Activated naive CD4-positive, alpha-beta T cell treated with anti-CD3 and anti-CD28 coated beads, Interleukin-2, amount 10 ng/mL, durations not matched to agents 7 days and 5 days (primary cell): ENCODE measurements at regions not wholly inside any gene's neighbourhood (a gene's known extent, or its start where the extent isn't known, plus 50 kb on each side); places are given as distances from the start of the nearest gene placed in this dataset.
"Not testable (repeated sequence)": the region's sequence is repeated elsewhere in the genome, so short reads cannot be mapped to it uniquely, and the experiment has no call there.

Source experiments
- CTCF ChIA-PET: fragments of 350-600 bp; sonication (Branson Sonifier 250); formaldehyde crosslinking; loops from one replicate; lab custom pipeline; 2021; ENCODE audit warnings: antibody characterized with exemption; lab: Charles Lee
- DNase-seq: peaks from one replicate; pipeline ENCODE4 v3.0.0-alpha.2; 2020
- H3K27ac Mint-ChIP-seq: one replicate; pipeline ENCODE4 v1.8.0; 2021; ENCODE audit warnings: mild to moderate bottlenecking, moderate library complexity, mixed read lengths
- H3K27me3 Mint-ChIP-seq: one replicate; pipeline ENCODE4 v1.8.0; 2021; ENCODE audit warnings: mild to moderate bottlenecking, mixed read lengths
- H3K36me3 Mint-ChIP-seq: one replicate; pipeline ENCODE4 v1.8.0; 2021; ENCODE audit warnings: mixed read lengths
- H3K4me1 Mint-ChIP-seq: one replicate; pipeline ENCODE4 v1.8.0; 2021; ENCODE audit warnings: mixed read lengths
- H3K4me3 Mint-ChIP-seq: one replicate; pipeline ENCODE4 v1.8.0; 2021; ENCODE audit warnings: mild to moderate bottlenecking, moderate library complexity, mixed read lengths
- H3K9me3 Mint-ChIP-seq: one replicate; pipeline ENCODE4 v1.8.0; 2021; ENCODE audit warnings: mixed read lengths

GRCh38 chr9:16293610-16294009, 576.9 kb downstream of the BNC2 start:
- Mint-ChIP-seq H3K27ac (no peak overlapping the region), H3K4me1 (no peaks in the 10 kb centered on the region), H3K4me3 (no peak overlapping the region), H3K9me3 (peaks cover 5% of the 10 kb centered on the region), H3K27me3 (no peaks in the 10 kb centered on the region), H3K36me3 (no peaks in the 10 kb centered on the region)
- CTCF ChIA-PET = no interaction called here
- no peak for DNase-seq

- no peak overlapping the region for H3K4me3 Mint-ChIP-seq
- H3K4me1 Mint-ChIP-seq = no peaks in the 10 kb centered on the region
- no peak overlapping the region for H3K27ac Mint-ChIP-seq
- CTCF ChIA-PET = no interaction called here
- no peaks in the 10 kb centered on the region for H3K36me3 Mint-ChIP-seq
- H3K27me3 Mint-ChIP-seq = no peaks in the 10 kb centered on the region
- H3K9me3 Mint-ChIP-seq = peaks cover 5% of the 10 kb centered on the region
- no peak for DNase-seq
Measured at GRCh38 chr9:16294133-16294770, 576.2 kb downstream of the BNC2 start.

- H3K9me3 Mint-ChIP-seq, DNase-seq, H3K4me3 Mint-ChIP-seq, H3K27ac Mint-ChIP-seq, H3K4me1 Mint-ChIP-seq, H3K27me3 Mint-ChIP-seq, CTCF ChIA-PET, H3K36me3 Mint-ChIP-seq: not testable (repeated sequence)
Measured at GRCh38 chr9:16294940-16295339, 575.5 kb downstream of the BNC2 start.

GRCh38 chr9:16299368-16299767, 571.1 kb downstream of the BNC2 start:
- CTCF ChIA-PET, H3K36me3 Mint-ChIP-seq, H3K9me3 Mint-ChIP-seq, H3K27me3 Mint-ChIP-seq, H3K4me1 Mint-ChIP-seq, DNase-seq, H3K4me3 Mint-ChIP-seq, H3K27ac Mint-ChIP-seq: not testable (repeated sequence)

DNA sequence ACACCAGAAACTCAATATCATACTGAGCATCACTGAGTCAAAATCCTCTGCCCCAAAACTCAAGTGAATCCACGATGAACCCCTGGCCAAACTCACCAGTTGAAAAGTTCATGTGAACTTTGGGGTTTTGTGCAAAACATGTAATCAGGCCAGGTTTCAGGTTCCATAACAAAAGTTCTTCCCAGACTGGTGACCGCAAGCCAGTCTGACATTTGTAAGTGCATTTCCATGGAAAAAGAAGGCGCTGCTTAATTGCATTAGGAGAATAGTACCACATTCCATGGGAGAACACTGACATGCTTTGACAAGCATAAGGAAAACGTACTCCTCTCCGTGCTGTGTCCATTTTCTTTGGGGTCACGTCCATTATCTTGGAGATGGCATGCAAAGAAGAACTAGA, 567.0 kb downstream of the BNC2 start:
- no peaks in the 10 kb centered on the region for H3K9me3 Mint-ChIP-seq
- no peak overlapping the region for H3K27ac Mint-ChIP-seq
- no peaks in the 10 kb centered on the region for H3K4me1 Mint-ChIP-seq
- no peak for DNase-seq
- no peak overlapping the region for H3K4me3 Mint-ChIP-seq
- H3K36me3 Mint-ChIP-seq = no peaks in the 10 kb centered on the region
- CTCF ChIA-PET = no interaction called here
- no peaks in the 10 kb centered on the region for H3K27me3 Mint-ChIP-seq

DNA sequence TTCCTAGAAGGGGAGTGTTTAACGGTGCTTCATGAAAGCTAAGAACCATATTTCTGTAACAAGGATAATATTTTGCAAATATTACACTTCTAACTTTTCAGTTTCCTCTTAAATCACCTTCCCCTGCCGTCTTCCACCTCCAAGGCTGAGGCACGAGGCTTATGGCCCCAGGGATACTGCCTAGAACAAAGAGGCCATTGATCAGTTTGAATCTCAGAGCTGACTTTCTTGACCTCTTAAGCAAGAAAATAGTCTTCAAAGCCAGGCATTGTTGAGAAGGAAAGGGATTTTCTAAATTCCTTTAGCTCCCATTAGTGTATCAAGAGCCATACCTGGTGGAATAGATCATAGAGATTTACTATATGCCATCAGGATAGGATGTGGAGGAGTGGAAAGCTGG, 566.2 kb downstream of the BNC2 start:
- CTCF ChIA-PET = no interaction called here
- no peaks in the 10 kb centered on the region for H3K27me3 Mint-ChIP-seq
- H3K4me3 Mint-ChIP-seq = no peak overlapping the region
- H3K4me1 Mint-ChIP-seq = no peaks in the 10 kb centered on the region
- no peaks in the 10 kb centered on the region for H3K36me3 Mint-ChIP-seq
- no peak overlapping the region for H3K27ac Mint-ChIP-seq
- DNase-seq = no peak
- H3K9me3 Mint-ChIP-seq = no peaks in the 10 kb centered on the region

DNA sequence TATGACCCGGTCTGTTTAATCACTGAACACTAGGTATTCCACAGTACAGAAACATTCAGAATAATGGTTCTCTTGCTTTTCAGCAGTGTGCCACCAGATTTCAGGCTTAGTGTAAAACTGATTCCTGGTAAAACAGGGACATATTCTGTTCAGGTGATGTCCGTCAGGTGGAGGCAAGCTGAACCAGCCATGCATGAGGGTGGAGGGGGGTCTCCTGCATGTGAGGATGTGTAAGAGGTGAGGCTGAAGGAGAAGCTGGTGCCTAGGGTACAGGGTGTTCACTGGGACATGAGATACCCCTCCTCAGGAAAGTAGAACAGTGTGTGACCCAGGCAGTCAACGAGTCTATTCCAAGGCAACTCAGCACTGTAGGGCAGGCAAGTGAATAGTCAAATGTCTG, 563.9 kb downstream of the BNC2 start:
- H3K9me3 Mint-ChIP-seq = peaks cover 4% of the 10 kb centered on the region
- no peak for DNase-seq
- CTCF ChIA-PET = no interaction called here
- H3K4me3 Mint-ChIP-seq = no peak overlapping the region
- H3K4me1 Mint-ChIP-seq = no peaks in the 10 kb centered on the region
- no peak overlapping the region for H3K27ac Mint-ChIP-seq
- H3K36me3 Mint-ChIP-seq = no peaks in the 10 kb centered on the region
- no peaks in the 10 kb centered on the region for H3K27me3 Mint-ChIP-seq

- peaks cover 4% of the 10 kb centered on the region for H3K9me3 Mint-ChIP-seq
- H3K27me3 Mint-ChIP-seq = no peaks in the 10 kb centered on the region
- no peaks in the 10 kb centered on the region for H3K4me1 Mint-ChIP-seq
- no peak for DNase-seq
- H3K27ac Mint-ChIP-seq = no peak overlapping the region
- CTCF ChIA-PET = no interaction called here
- no peaks in the 10 kb centered on the region for H3K36me3 Mint-ChIP-seq
- H3K4me3 Mint-ChIP-seq = no peak overlapping the region
Measured at GRCh38 chr9:16307626-16308195, 562.8 kb downstream of the BNC2 start.

- Mint-ChIP-seq H3K9me3 (peaks cover 7% of the 10 kb centered on the region), H3K4me1 (no peaks in the 10 kb centered on the region)
- CTCF ChIA-PET = no interaction called here
Measured at GRCh38 chr9:16308645-16309044, 561.8 kb downstream of the BNC2 start.

GRCh38 chr9:16309082-16309468, 561.4 kb downstream of the BNC2 start:
- Mint-ChIP-seq H3K27ac (no peak overlapping the region), H3K9me3 (peaks cover 7% of the 10 kb centered on the region), H3K36me3 (no peaks in the 10 kb centered on the region), H3K4me1 (no peaks in the 10 kb centered on the region), H3K27me3 (no peaks in the 10 kb centered on the region), H3K4me3 (no peak overlapping the region)
- CTCF ChIA-PET = no interaction called here
- no peak for DNase-seq

More at GRCh38 chr9:16308645-16309044, 561.8 kb downstream of the BNC2 start:
- Mint-ChIP-seq H3K36me3 (no peaks in the 10 kb centered on the region), H3K27ac (no peak overlapping the region), H3K27me3 (no peaks in the 10 kb centered on the region), H3K4me3 (no peak overlapping the region)
- no peak for DNase-seq

- no peaks in the 10 kb centered on the region for H3K27me3 Mint-ChIP-seq
- H3K27ac Mint-ChIP-seq = no peak overlapping the region
- peaks cover 7% of the 10 kb centered on the region for H3K9me3 Mint-ChIP-seq
- H3K4me1 Mint-ChIP-seq = no peaks in the 10 kb centered on the region
- no peak overlapping the region for H3K4me3 Mint-ChIP-seq
- CTCF ChIA-PET = no interaction called here
- no peak for DNase-seq
- H3K36me3 Mint-ChIP-seq = no peaks in the 10 kb centered on the region
Measured at GRCh38 chr9:16309469-16310271, 560.8 kb downstream of the BNC2 start.

DNA sequence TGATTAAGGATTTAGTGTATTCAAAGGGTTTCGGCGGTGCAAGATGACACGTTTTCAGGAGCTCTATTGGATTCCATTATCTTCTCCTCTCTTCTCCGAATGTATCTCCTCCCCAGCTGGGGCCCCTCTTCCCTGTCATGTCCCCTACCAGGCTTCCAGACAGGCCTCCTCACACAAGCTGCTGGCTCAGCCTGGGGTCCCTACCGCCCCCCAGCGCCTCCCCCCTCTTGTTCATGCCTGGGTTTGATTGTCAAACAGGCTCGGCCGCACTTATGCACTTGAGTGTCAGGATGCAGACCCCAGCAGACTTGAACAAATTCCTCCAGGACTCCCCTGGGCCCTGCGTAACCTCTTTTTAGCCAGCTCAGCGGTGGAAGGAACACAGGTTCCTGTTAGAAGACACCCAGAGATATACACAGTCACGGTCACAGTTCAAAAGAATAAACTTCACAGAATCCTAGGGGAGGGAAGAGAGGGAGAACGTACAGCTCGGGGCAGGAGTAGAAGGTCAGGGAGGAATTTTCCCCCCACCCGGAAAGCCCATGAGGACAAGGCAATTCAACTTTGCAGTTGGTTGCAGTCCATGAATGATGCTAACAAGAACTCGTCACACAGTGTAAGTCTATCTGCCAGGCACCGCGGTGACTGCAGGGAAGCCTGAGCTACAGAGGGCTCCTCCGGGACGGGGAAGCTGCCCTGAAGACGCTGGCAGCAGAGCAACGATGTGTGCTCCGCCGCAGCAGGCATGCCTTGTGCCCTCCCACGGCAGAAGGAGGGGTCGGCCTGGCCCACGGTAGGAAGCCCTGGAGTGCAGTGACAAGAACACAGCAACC, 560.0 kb downstream of the BNC2 start:
- Mint-ChIP-seq H3K27me3 (no peaks in the 10 kb centered on the region), H3K9me3 (peaks cover 7% of the 10 kb centered on the region), H3K4me3 (no peak overlapping the region), H3K27ac (no peak overlapping the region), H3K36me3 (no peaks in the 10 kb centered on the region), H3K4me1 (no peaks in the 10 kb centered on the region)
- CTCF ChIA-PET = no interaction called here
- DNase-seq = no peak

DNA sequence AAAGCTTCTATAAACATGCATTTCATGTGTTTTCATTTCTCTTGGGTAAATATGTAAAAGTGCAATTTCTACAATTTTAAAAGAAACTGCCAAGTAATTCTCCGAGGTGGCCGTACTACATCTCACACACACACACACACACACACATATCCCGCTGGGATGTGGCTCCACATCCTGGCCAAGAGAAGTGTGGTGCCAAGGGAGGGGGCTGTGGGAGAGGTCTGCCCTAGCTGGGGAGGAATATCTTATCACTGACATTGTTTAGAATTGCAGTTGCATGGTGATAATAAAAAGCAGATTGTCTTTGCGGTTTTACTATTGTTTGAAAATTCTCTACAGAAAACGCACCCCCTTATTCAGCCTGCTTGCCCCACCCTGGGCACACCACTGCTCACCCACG, 558.4 kb downstream of the BNC2 start:
- Mint-ChIP-seq H3K27ac (no peak overlapping the region), H3K9me3 (peaks cover 7% of the 10 kb centered on the region), H3K4me3 (no peak overlapping the region), H3K4me1 (no peaks in the 10 kb centered on the region), H3K36me3 (no peaks in the 10 kb centered on the region), H3K27me3 (no peaks in the 10 kb centered on the region)
- CTCF ChIA-PET = no interaction called here
- DNase-seq = no peak

GRCh38 chr9:16312962-16313546, 557.4 kb downstream of the BNC2 start:
- Mint-ChIP-seq H3K4me3 (no peak overlapping the region), H3K27ac (no peak overlapping the region), H3K4me1 (no peaks in the 10 kb centered on the region), H3K36me3 (no peaks in the 10 kb centered on the region), H3K27me3 (no peaks in the 10 kb centered on the region), H3K9me3 (peaks cover 7% of the 10 kb centered on the region)
- no peak for DNase-seq
- CTCF ChIA-PET = no interaction called here
